ENCODE measurements at regions not wholly inside any gene's neighbourhood (a gene's known extent, or its start where the extent isn't known, plus 50 kb on each side); places are given as distances from the start of the nearest gene placed in this dataset.

GRCh38 chr3:81388191-81388590 lies 373.3 kb downstream of the GBE1 start:
- no peak for TF ChIP-seq POLR2A (IDR thresholded peaks at IDR 0.05)
- TF ChIP-seq CTCF (IDR thresholded peaks at IDR 0.05) = no peak
- DNase-seq (no peak), ATAC-seq (no peak)
- H3K9me3 ChIP-seq = no peaks in the 10 kb centered on the region
- no peaks in the 10 kb centered on the region for H3K4me1 ChIP-seq
- H3K27ac ChIP-seq = no peak overlapping the region
- no peaks in the 10 kb centered on the region for H3K36me3 ChIP-seq
- WGBS, 4 donors = 85 to 88% (median 86%) methylated on average over 4 of the region's 4 CpGs
- intact Hi-C loops (cut with DNase I) = no loop called here
- H3K4me3 ChIP-seq = no peak overlapping the region
- H3K27me3 ChIP-seq = no peaks in the 10 kb centered on the region

- Histone ChIP-seq H3K4me3 (no peak overlapping the region), H3K27ac (no peak overlapping the region), H3K27me3 (no peaks in the 10 kb centered on the region), H3K9me3 (peaks cover 0 to 11% (median 0%) of the 10 kb centered on the region in 12 donors), H3K4me1 (no peaks in the 10 kb centered on the region), H3K36me3 (no peaks in the 10 kb centered on the region)
- intact Hi-C loops (cut with DNase I) = no loop called here
- no peak for ATAC-seq
- TF ChIP-seq POLR2A (IDR thresholded peaks at IDR 0.05) (no peak), CTCF (IDR thresholded peaks at IDR 0.05) (no peak)
- no peak for DNase-seq
- 98 to 100% (median 98%) methylated on average over 1 of the region's 1 CpG for WGBS, 4 donors
Observed at GRCh38 chr3:81382470-81382869, 379.0 kb downstream of the GBE1 start.

- 79 to 91% (median 88%) methylated on average over 4 of the region's 4 CpGs for WGBS, 4 donors
- Histone ChIP-seq H3K4me3 (no peak overlapping the region), H3K27ac (no peak overlapping the region), H3K27me3 (no peaks in the 10 kb centered on the region), H3K4me1 (no peaks in the 10 kb centered on the region), H3K9me3 (peaks cover 0 to 11% (median 0%) of the 10 kb centered on the region in 12 donors), H3K36me3 (no peaks in the 10 kb centered on the region)
- no peak for DNase-seq
- ATAC-seq = no peak
- TF ChIP-seq CTCF (IDR thresholded peaks at IDR 0.05) (no peak), POLR2A (IDR thresholded peaks at IDR 0.05) (no peak)
- intact Hi-C loops (cut with DNase I) = no loop called here
Observed at GRCh38 chr3:81380234-81380633, 381.2 kb downstream of the GBE1 start.

- H3K4me3 ChIP-seq = no peak overlapping the region
- no peaks in the 10 kb centered on the region for H3K27me3 ChIP-seq
- H3K4me1 ChIP-seq = no peaks in the 10 kb centered on the region
- no peak for ATAC-seq
- no peaks in the 10 kb centered on the region for H3K36me3 ChIP-seq
- intact Hi-C loops (cut with DNase I) = no loop called here
- no peak overlapping the region for H3K27ac ChIP-seq
- peaks cover 0 to 11% (median 0%) of the 10 kb centered on the region in 12 donors for H3K9me3 ChIP-seq
- TF ChIP-seq CTCF (IDR thresholded peaks at IDR 0.05) = no peak
- no peak for TF ChIP-seq POLR2A (IDR thresholded peaks at IDR 0.05)
- no peak for DNase-seq
- 68 to 72% (median 70%) methylated on average over 5 of the region's 5 CpGs for WGBS, 4 donors
Observed at GRCh38 chr3:81378552-81379293, 382.7 kb downstream of the GBE1 start.

Data from heart left ventricle (tissue), 16 donors.